H54 (cell line): ENCODE measurements at regions not wholly inside any gene's neighbourhood (a gene's known extent, or its start where the extent isn't known, plus 50 kb on each side); places are given as distances from the start of the nearest gene placed in this dataset.

Experiments
- DNase-seq: peaks from one replicate; pipeline ENCODE4 v3.0.0; 2011; ENCODE audit warnings: low spot score, mixed read lengths; ENCODE audit not compliant: insufficient read length
- FAIRE-seq: peaks from 3 replicates; lab custom pipeline; 2011; peaks lifted over from hg19 to GRCh38; lab: Jason Lieb, UNC
- POLR2A ChIP-seq: IDR thresholded peaks from 2 replicates; pipeline ENCODE4 v1.6.1; 2011; ENCODE audit warnings: low read depth, mild to moderate bottlenecking, low read length

DNA sequence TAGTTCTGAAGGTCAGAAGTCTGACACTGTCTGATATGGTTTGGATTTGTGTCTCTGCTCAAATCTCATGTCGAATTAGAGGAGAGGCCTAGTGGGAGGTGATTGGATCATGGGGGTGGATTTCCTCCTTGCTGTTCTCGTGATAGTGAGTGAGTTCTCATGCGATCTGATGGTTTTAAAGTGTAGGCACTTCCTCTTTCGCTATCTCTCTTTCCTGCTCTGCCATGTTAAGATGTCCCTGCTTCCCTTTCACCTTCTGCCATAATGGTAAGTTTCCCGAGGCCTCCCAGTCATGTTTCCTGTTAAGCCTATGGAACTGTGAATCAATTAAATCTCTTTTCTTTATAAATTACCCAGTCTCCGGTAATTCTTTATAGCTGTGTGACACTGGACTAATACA, 84.1 kb upstream of the TMTC1 start:
- FAIRE-seq (no peak), DNase-seq (no peak)
- no peak for TF ChIP-seq POLR2A

GRCh38 chr12:29863665-29864064, 79.9 kb upstream of the TMTC1 start:
- FAIRE-seq (no peak), DNase-seq (no peak)
- TF ChIP-seq POLR2A, result no peak

GRCh38 chr12:29858270-29858786, 74.6 kb upstream of the TMTC1 start:
- TF ChIP-seq POLR2A, result no peak
- no peak for DNase-seq
- FAIRE-seq, result no peak

DNA sequence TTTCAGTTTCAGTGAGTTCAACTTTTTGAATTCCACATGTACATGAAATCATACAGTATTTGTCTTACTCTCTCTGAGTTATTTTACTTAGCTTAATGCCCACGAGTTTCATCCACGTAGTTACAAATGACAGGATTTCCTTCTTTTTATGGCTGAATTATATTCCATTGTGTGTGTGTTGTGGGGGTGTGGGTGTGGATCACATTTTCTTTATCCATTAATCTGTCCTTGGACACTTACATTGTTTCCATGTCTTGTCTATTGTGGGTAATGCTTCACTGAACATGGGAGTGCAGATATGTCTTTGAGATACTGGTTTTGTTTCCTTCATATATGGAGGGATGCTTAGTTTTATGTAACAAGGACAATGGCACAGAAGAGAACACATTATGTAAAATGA, 63.5 kb upstream of the TMTC1 start:
- TF ChIP-seq POLR2A, result no peak
- DNase-seq (no peak), FAIRE-seq (no peak)

DNA sequence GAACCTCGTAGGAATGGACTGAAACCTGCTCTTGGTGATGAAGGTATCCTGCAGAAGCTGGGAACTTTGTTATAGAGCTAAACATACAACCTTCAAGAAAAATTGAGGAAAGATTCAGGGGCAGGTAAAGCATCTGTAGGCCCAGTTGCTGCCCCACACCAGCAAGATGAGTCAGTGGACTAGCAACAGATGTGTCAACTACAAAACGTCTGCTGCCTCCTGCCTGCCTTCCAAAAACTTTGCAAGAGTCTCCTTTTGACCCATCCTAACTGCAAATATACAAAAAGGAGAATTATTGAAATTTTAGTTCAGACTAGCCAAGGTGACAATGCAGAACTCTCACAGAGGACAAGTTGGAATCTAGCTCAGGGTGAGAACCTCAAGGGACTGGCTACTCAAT, 60.9 kb upstream of the TMTC1 start:
- DNase-seq (no peak), FAIRE-seq (no peak)
- TF ChIP-seq POLR2A, result no peak

DNA sequence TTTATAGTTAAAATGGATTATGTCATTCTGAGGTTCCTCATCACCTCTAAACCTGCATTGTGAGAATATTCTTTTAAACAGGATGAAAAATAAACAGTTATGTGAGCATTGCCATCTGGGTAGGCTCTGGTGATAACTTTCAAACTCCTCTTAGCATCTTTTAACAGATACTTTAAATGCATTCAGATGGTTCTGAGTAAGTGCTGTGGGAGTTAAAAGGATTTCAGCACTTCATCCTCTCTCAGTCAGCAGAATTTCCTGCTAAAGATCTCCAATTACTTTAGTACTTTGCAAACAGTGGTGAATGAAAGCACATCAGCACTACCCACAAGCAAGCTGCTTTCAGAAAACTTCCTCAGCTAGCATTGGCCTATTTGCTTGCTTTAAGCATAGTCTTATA, 59.3 kb upstream of the TMTC1 start:
- no peak for FAIRE-seq
- no peak for DNase-seq
- TF ChIP-seq POLR2A, result no peak

DNA sequence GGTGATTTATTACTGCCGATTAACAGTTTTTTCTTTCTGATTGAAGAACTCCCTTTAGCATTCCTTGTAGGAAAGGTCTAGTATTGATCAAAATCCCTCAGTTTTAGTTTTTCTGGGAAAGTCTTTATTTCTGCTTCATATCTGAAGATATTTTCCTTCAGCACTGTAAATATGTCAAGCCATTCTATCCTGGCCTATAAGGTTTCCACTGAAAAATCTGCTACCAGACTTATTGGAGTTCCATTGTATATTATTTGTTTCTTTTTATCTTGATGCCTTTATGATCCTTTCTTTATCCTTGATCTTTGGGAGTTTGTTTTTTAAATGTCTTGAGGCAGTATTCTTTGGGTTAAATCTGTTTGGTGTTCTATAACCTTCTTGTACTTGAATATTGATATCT, 55.0 kb upstream of the TMTC1 start:
- no peak for DNase-seq
- FAIRE-seq, result no peak
- no peak for TF ChIP-seq POLR2A
